Esophagus muscularis mucosa (tissue), 4 donors: ENCODE measurements at regions not wholly inside any gene's neighbourhood (a gene's known extent, or its start where the extent isn't known, plus 50 kb on each side); places are given as distances from the start of the nearest gene placed in this dataset.
"Not testable (repeated sequence)": the region's sequence is repeated elsewhere in the genome, so short reads cannot be mapped to it uniquely, and the experiment has no call there.

Source experiments
- DNase-seq: peaks from one replicate; pipeline ENCODE4 v3.0.0-alpha.2; 2017; ENCODE audit errors: extremely low spot score
- H3K27ac ChIP-seq, 4 donors: fragments of 200-600 bp; sonication (generic); replicated peaks in 1 of 4; 1 replicate in 3 of 4; 2 replicates in 1 of 4; pipeline ENCODE4 v1.5.1; 2016 to 2019; ENCODE audit warnings: mild to moderate bottlenecking in 1 of 4
- H3K27me3 ChIP-seq, 4 donors: fragments of 200-600 bp; sonication (generic); one replicate each; pipeline versions ENCODE4 v1.5.1 to v1.6.0; 2016 to 2019
- H3K36me3 ChIP-seq, 4 donors: fragments of 200-600 bp; sonication (generic); one replicate each; pipeline ENCODE4 v1.5.1; 2016 to 2019
- H3K4me1 ChIP-seq, 4 donors: fragments of 200-600 bp; sonication (generic); one replicate each; pipeline ENCODE4 v1.5.1; 2016 to 2019
- H3K4me3 ChIP-seq, 4 donors: fragments of 200-600 bp; sonication (generic); 1 replicate in 2 of 4; 2 replicates in 2 of 4; pipeline ENCODE4 v1.5.1; 2016 to 2019; ENCODE audit warnings: mild to moderate bottlenecking in 4 of 4, moderate library complexity in 1 of 4
- H3K9me3 ChIP-seq, 4 donors: fragments of 200-600 bp; sonication (generic); 1 replicate in 3 of 4; 2 replicates in 1 of 4; pipeline ENCODE4 v1.5.1; 2016 to 2019
- EP300 ChIP-seq: sonication (generic); formaldehyde crosslinking; IDR thresholded peaks from one replicate; pipeline ENCODE4 v1.6.1; 2017; ENCODE audit warnings: antibody characterized with exemption
- POLR2A ChIP-seq: fragments of 450-650 bp; IDR thresholded peaks from one replicate; pipeline ENCODE4 v1.6.1; 2017; ENCODE audit warnings: antibody characterized with exemption, moderate library complexity, mild to moderate bottlenecking, low read depth
- POLR2AphosphoS5 ChIP-seq, 2 donors: sonication (generic); formaldehyde crosslinking; IDR thresholded peaks; one replicate each; pipeline ENCODE4 v1.6.1; 2017; ENCODE audit warnings: antibody characterized with exemption in 2 of 2
- WGBS: methylation state at CpG from one replicate; pipeline ENCODE4 v1.1.5; 2018; 5-methylcytosine and 5-hydroxymethylcytosine counted together
- intact Hi-C: fragments of 100-400 bp; cut with DNase I; formaldehyde crosslinking; loops from one replicate; pipeline ENCODE4 v1.15.1; 2023
- TF ChIP-seq, protein P1 (sequence below), 3 experiments: fragments of 200-600 bp in 2 of 3; fragments of 450-650 bp in 1 of 3; sonication (generic) in 2 of 3; IDR thresholded peaks; one replicate each; pipeline ENCODE4 v1.5.1; 2017 to 2019; ENCODE audit warnings: antibody characterized with exemption in 3 of 3, mild to moderate bottlenecking in 2 of 3, moderate library complexity in 1 of 3

- DNase-seq: peak; percentile 19
- no peaks in the 10 kb centered on the region for H3K27me3 ChIP-seq
- TF ChIP-seq EP300 (no peak), POLR2A (no peak), POLR2AphosphoS5 (IDR thresholded peaks at IDR 0.05) (no peak)
- TF ChIP-seq, protein P1, sequence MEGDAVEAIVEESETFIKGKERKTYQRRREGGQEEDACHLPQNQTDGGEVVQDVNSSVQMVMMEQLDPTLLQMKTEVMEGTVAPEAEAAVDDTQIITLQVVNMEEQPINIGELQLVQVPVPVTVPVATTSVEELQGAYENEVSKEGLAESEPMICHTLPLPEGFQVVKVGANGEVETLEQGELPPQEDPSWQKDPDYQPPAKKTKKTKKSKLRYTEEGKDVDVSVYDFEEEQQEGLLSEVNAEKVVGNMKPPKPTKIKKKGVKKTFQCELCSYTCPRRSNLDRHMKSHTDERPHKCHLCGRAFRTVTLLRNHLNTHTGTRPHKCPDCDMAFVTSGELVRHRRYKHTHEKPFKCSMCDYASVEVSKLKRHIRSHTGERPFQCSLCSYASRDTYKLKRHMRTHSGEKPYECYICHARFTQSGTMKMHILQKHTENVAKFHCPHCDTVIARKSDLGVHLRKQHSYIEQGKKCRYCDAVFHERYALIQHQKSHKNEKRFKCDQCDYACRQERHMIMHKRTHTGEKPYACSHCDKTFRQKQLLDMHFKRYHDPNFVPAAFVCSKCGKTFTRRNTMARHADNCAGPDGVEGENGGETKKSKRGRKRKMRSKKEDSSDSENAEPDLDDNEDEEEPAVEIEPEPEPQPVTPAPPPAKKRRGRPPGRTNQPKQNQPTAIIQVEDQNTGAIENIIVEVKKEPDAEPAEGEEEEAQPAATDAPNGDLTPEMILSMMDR (IDR thresholded peaks at IDR 0.05): no peak
- no peak overlapping the region for H3K27ac ChIP-seq
- intact Hi-C loops: no loop called here
- no peaks in the 10 kb centered on the region for H3K36me3 ChIP-seq
- no peak overlapping the region for H3K4me3 ChIP-seq
- H3K9me3 ChIP-seq: no peaks in the 10 kb centered on the region
- H3K4me1 ChIP-seq: no peaks in the 10 kb centered on the region
Observed at GRCh38 chr5:159498630-159499029, 168.3 kb upstream of the IL12B start.

DNA sequence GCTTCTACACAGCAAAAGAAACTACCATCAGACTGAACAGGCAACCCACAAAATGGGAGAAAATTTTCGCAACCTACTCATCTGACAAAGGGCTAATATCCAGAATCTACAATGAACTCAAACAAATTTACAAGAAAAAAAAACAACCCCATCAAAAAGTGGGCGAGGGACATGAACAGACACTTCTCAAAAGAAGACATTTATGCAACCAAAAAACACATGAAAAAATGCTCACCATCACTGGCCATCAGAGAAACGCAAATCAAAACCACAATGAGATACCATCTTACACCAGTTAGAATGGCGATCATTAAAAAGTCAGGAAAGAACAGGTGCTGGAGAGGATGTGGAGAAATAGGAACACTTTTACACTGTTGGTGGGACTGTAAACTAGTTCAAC, 171.8 kb upstream of the IL12B start:
- intact Hi-C loops, H3K36me3 ChIP-seq, DNase-seq, H3K27me3 ChIP-seq, H3K9me3 ChIP-seq, H3K4me3 ChIP-seq, H3K27ac ChIP-seq: not testable (repeated sequence)
- peaks cover 7 to 10% (median 8%) of the 10 kb centered on the region in 4 donors for H3K4me1 ChIP-seq
- WGBS: 91% methylated on average over 4 of the region's 4 CpGs

DNA sequence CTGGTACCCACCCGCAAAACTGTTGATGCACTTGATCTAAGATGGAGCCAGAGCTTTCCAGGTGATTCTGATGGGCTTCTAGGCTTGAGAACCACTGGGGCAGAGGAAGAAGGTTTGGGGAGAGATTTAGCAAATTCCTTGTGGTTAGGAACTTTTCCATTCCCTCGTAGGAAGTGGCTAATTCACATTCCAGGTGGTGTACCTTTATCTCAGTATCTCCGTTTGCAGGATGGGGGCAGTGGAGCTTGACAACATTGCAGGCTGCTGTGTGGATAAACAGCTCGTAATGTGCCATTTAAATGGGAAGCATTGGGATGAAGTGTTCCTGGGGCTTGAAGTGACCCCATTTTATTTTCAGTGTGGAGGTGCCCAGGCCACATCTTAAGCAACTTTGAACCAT, 172.9 kb upstream of the IL12B start:
- WGBS: 73% methylated on average over 3 of the region's 4 CpGs
- Histone ChIP-seq H3K36me3 (no peaks in the 10 kb centered on the region), H3K4me1 (peaks cover 7 to 10% (median 8%) of the 10 kb centered on the region in 4 donors), H3K27ac (no peak overlapping the region), H3K4me3 (no peak overlapping the region), H3K9me3 (no peaks in the 10 kb centered on the region), H3K27me3 (no peaks in the 10 kb centered on the region)
- TF ChIP-seq EP300: no peak
- TF ChIP-seq, protein P1 (IDR thresholded peaks at IDR 0.05): no peak
- TF ChIP-seq POLR2AphosphoS5 (IDR thresholded peaks at IDR 0.05): no peak
- no peak for TF ChIP-seq POLR2A
- intact Hi-C loops: no loop called here
- DNase-seq: no peak

GRCh38 chr5:159504106-159504856, 174.0 kb upstream of the IL12B start:
- DNase-seq: no peak
- Histone ChIP-seq H3K4me3 (no peak overlapping the region), H3K4me1 (peaks cover 7 to 15% (median 8%) of the 10 kb centered on the region in 4 donors), H3K27ac (peak overlapping the region in 2 of 4 donors; percentile 5 to 59), H3K36me3 (no peaks in the 10 kb centered on the region), H3K9me3 (no peaks in the 10 kb centered on the region), H3K27me3 (no peaks in the 10 kb centered on the region)
- 35% methylated on average over 2 of the region's 2 CpGs for WGBS
- TF ChIP-seq EP300: no peak
- intact Hi-C loops: no loop called here

GRCh38 chr5:159504857-159505304, 174.6 kb upstream of the IL12B start:
- intact Hi-C loops: no loop called here
- no peak for DNase-seq
- Histone ChIP-seq H3K9me3 (no peaks in the 10 kb centered on the region), H3K27ac (peak overlapping the region in 2 of 4 donors; percentile 5 to 59), H3K27me3 (no peaks in the 10 kb centered on the region), H3K4me3 (no peak overlapping the region), H3K4me1 (peaks cover 7 to 15% (median 8%) of the 10 kb centered on the region in 4 donors), H3K36me3 (no peaks in the 10 kb centered on the region)
- TF ChIP-seq EP300 (no peak), POLR2AphosphoS5 (IDR thresholded peaks at IDR 0.05) (no peak), POLR2A (no peak)
- TF ChIP-seq, protein P1 (IDR thresholded peaks at IDR 0.05): no peak
- WGBS: 49% methylated on average over 7 of the region's 7 CpGs

- no peaks in the 10 kb centered on the region for H3K36me3 ChIP-seq
- peaks cover 7 to 24% (median 11%) of the 10 kb centered on the region in 4 donors for H3K4me1 ChIP-seq
- H3K9me3 ChIP-seq: no peaks in the 10 kb centered on the region
- H3K27ac ChIP-seq: no peak overlapping the region
- DNase-seq: no peak
- TF ChIP-seq, protein P1 (IDR thresholded peaks at IDR 0.05): no peak
- no peak for TF ChIP-seq POLR2A
- no peak for TF ChIP-seq EP300
- no peak for TF ChIP-seq POLR2AphosphoS5 (IDR thresholded peaks at IDR 0.05)
- intact Hi-C loops: no loop called here
- 89% methylated on average over 2 of the region's 2 CpGs for WGBS
- H3K4me3 ChIP-seq: no peak overlapping the region
- no peaks in the 10 kb centered on the region for H3K27me3 ChIP-seq
Observed at GRCh38 chr5:159507055-159507454, 176.8 kb upstream of the IL12B start.
